Caco-2 (cell line): ENCODE measurements at regions not wholly inside any gene's neighbourhood (a gene's known extent, or its start where the extent isn't known, plus 50 kb on each side); places are given as distances from the start of the nearest gene placed in this dataset.

Experiments
- BruUV-seq: library from RNA; stranded (reverse); fragments of 400-500 nt; replicated peaks from 2 replicates; lab custom pipeline; 2021; lab: Mats Ljungman, UMichigan
- CTCF ChIA-PET: fragments of 300-600 bp; sonication (Branson Sonifier 250); formaldehyde crosslinking; loops from one replicate; lab custom pipeline; 2022; ENCODE audit warnings: antibody characterized with exemption; lab: Charles Lee
- POLR2A ChIA-PET: fragments of 300-600 bp; sonication (Branson Sonifier 250); formaldehyde crosslinking; loops from one replicate; lab custom pipeline; 2022; ENCODE audit warnings: antibody characterized with exemption; lab: Charles Lee
- DNase-seq, 2 experiments: peaks; one replicate each; pipeline versions ENCODE4 v3.0.0 to v3.0.0-alpha.2; 2020 to 2022
- H3K27me3 ChIP-seq: replicated peaks from 2 replicates; pipeline ENCODE4 v1.6.0; 2011; ENCODE audit warnings: low read length; ENCODE audit not compliant: control insufficient read depth, insufficient read depth
- H3K36me3 ChIP-seq: 2 replicates; pipeline ENCODE4 v1.5.1; 2011; ENCODE audit warnings: low read length; ENCODE audit not compliant: control insufficient read depth, insufficient read depth
- H3K4me1 ChIP-seq: fragments of 250-450 bp; sonication (Bioruptor Pico); 2 replicates; pipeline ENCODE4 v1.5.1; 2020; ENCODE audit warnings: mild to moderate bottlenecking
- H3K4me3 ChIP-seq: 2 replicates; pipeline ENCODE4 v1.5.1; 2011; ENCODE audit warnings: low read depth, mild to moderate bottlenecking, control low read depth, low read length
- H3K9me3 ChIP-seq: fragments of 250-450 bp; sonication (Bioruptor Pico); 2 replicates; pipeline ENCODE4 v1.5.1; 2020; ENCODE audit warnings: mild to moderate bottlenecking, moderate library complexity
- H3K27ac Mint-ChIP-seq: one replicate; pipeline ENCODE4 v1.8.0; 2022; ENCODE audit warnings: mixed read lengths; ENCODE audit not compliant: unreplicated experiment
- H3K27me3 Mint-ChIP-seq: one replicate; pipeline ENCODE4 v1.8.0; 2022; ENCODE audit warnings: mixed read lengths; ENCODE audit not compliant: insufficient read depth, unreplicated experiment
- H3K36me3 Mint-ChIP-seq: one replicate; pipeline ENCODE4 v1.8.0; 2022; ENCODE audit warnings: mild to moderate bottlenecking, mixed read lengths; ENCODE audit not compliant: insufficient read depth, unreplicated experiment
- H3K4me1 Mint-ChIP-seq: one replicate; pipeline ENCODE4 v1.8.0; 2022; ENCODE audit warnings: low read depth, mixed read lengths; ENCODE audit not compliant: unreplicated experiment
- H3K4me3 Mint-ChIP-seq: one replicate; pipeline ENCODE4 v1.8.0; 2022; ENCODE audit warnings: mild to moderate bottlenecking, moderate library complexity, mixed read lengths; ENCODE audit not compliant: unreplicated experiment
- H3K9me3 Mint-ChIP-seq: one replicate; pipeline ENCODE4 v1.8.0; 2022; ENCODE audit warnings: mixed read lengths; ENCODE audit not compliant: unreplicated experiment
- intact Hi-C: fragments of 100-400 bp; cut with micrococcal nuclease; formaldehyde crosslinking; loops from one replicate; pipeline ENCODE4 v1.10.0; 2022; ENCODE audit not compliant: unreplicated experiment
- TF ChIP-seq, protein P1 (sequence below), 2 experiments: fragments of 200-600 bp in 1 of 2; IDR thresholded peaks; 1 replicate in 1 of 2; 2 replicates in 1 of 2; pipeline versions ENCODE4 v1.5.1 to v1.8.0; 2011 to 2022; ENCODE audit warnings: antibody characterized with exemption in 1 of 2, control low read depth in 1 of 2, inconsistent platforms in 1 of 2, low read depth in 1 of 2, low read length in 1 of 2, mild to moderate bottlenecking in 1 of 2, moderate library complexity in 1 of 2; ENCODE audit not compliant: insufficient read depth in 1 of 2, severe bottlenecking in 1 of 2, unreplicated experiment in 1 of 2

GRCh38 chr3:8296461-8296860 lies 205.2 kb upstream of the LMCD1 start:
- Histone ChIP-seq H3K4me3 (no peak overlapping the region), H3K9me3 (no peaks in the 10 kb centered on the region), H3K27me3 (no peaks in the 10 kb centered on the region), H3K36me3 (no peaks in the 10 kb centered on the region), H3K4me1 (0 out of 2 replicates have a peak, but pooled peaks cover 4% of the 10 kb centered on the region)
- Mint-ChIP-seq H3K4me1 (no peaks in the 10 kb centered on the region), H3K9me3 (no peaks in the 10 kb centered on the region), H3K27me3 (peaks cover 10% of the 10 kb centered on the region), H3K27ac (no peak overlapping the region), H3K4me3 (no peak overlapping the region), H3K36me3 (no peaks in the 10 kb centered on the region)
- ChIA-PET CTCF (no interaction called here), POLR2A (no interaction called here)
- intact Hi-C loops, result no loop called here
- no peak for DNase-seq
- BruUV-seq, result no TSS peak
- TF ChIP-seq, protein P1, sequence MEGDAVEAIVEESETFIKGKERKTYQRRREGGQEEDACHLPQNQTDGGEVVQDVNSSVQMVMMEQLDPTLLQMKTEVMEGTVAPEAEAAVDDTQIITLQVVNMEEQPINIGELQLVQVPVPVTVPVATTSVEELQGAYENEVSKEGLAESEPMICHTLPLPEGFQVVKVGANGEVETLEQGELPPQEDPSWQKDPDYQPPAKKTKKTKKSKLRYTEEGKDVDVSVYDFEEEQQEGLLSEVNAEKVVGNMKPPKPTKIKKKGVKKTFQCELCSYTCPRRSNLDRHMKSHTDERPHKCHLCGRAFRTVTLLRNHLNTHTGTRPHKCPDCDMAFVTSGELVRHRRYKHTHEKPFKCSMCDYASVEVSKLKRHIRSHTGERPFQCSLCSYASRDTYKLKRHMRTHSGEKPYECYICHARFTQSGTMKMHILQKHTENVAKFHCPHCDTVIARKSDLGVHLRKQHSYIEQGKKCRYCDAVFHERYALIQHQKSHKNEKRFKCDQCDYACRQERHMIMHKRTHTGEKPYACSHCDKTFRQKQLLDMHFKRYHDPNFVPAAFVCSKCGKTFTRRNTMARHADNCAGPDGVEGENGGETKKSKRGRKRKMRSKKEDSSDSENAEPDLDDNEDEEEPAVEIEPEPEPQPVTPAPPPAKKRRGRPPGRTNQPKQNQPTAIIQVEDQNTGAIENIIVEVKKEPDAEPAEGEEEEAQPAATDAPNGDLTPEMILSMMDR (IDR thresholded peaks at IDR 0.05; ENCODE audit: insufficient read depth in 1 of 2, low read depth in 1 of 2, low read length in 1 of 2, severe bottlenecking in 1 of 2, unreplicated experiment in 1 of 2), result no peak

- DNase-seq, result no peak
- no TSS peak for BruUV-seq
- TF ChIP-seq, protein P1 (IDR thresholded peaks at IDR 0.05; ENCODE audit: insufficient read depth in 1 of 2, low read depth in 1 of 2, low read length in 1 of 2, severe bottlenecking in 1 of 2, unreplicated experiment in 1 of 2), result no peak
- Histone ChIP-seq H3K27me3 (no peaks in the 10 kb centered on the region), H3K4me1 (0 out of 2 replicates have a peak, but pooled peaks cover 4% of the 10 kb centered on the region), H3K9me3 (no peaks in the 10 kb centered on the region), H3K4me3 (no peak overlapping the region), H3K36me3 (no peaks in the 10 kb centered on the region)
- ChIA-PET CTCF (no interaction called here), POLR2A (interaction anchor here (0.5 kb wide), 1 partner anchor 79 kb away, joined by 3 read pairs; no protein-coding TSS in a partner anchor)
- Mint-ChIP-seq H3K27ac (no peak overlapping the region), H3K9me3 (no peaks in the 10 kb centered on the region), H3K4me3 (no peak overlapping the region), H3K36me3 (no peaks in the 10 kb centered on the region), H3K27me3 (peaks cover 10% of the 10 kb centered on the region), H3K4me1 (no peaks in the 10 kb centered on the region)
- intact Hi-C loops, result no loop called here
Observed at GRCh38 chr3:8298021-8298954, 203.3 kb upstream of the LMCD1 start.

DNA sequence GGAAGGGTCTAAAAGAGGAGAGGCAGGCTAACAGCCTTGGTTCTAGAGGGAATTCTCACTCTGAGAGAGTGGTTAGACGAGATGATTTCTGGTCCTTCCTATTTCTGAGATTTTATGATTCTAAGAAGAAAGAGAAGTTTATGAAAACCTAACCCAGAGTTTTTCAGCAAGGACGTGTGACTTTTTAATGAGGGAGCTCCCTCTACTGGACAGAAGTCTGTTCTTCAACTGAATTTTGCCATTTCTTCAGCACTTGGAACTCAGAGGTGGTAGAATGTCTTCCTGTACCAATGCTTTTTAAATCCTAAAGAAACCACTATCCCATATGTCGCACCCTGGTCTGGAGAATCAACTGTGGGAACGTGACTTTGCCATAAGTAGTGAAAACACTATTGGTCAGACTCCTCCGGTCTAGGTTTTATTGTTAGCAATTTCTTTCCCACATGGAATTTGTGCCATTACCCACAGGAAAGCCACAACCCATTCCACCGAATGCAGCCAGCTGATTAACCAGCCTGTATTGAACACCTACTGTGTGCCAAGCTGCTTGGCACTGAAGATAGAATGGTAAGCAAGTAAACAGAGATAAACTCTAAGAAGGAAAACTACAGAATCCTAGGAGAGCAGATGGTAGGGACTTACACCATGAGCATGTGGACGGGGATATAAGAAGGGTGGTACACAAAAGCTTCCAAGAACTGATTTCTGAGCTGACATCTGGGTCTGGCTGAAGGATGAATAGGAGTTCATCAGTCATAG lies 199.5 kb upstream of the LMCD1 start:
- BruUV-seq, result no TSS peak
- H3K36me3 ChIP-seq, result no peaks in the 10 kb centered on the region
- ChIA-PET POLR2A (no interaction called here), CTCF (interaction anchor here (1.0 to 1.2 kb wide), 4 partner anchors 12 to 115 kb away, joined by 3 to 4 read pairs (median 4); no protein-coding TSS in a partner anchor)
- H3K27me3 Mint-ChIP-seq, result peaks cover 10% of the 10 kb centered on the region
- H3K27ac Mint-ChIP-seq, result no peak overlapping the region
- no peaks in the 10 kb centered on the region for H3K27me3 ChIP-seq
- H3K4me1 ChIP-seq, result no peaks in the 10 kb centered on the region
- DNase-seq, result peak in 1 of 2 experiments; percentile 34
- H3K9me3 ChIP-seq, result no peaks in the 10 kb centered on the region
- H3K36me3 Mint-ChIP-seq, result no peaks in the 10 kb centered on the region
- no peak overlapping the region for H3K4me3 ChIP-seq
- no peaks in the 10 kb centered on the region for H3K4me1 Mint-ChIP-seq
- H3K4me3 Mint-ChIP-seq, result no peak overlapping the region
- TF ChIP-seq, protein P1 (IDR thresholded peaks at IDR 0.05; ENCODE audit: insufficient read depth in 1 of 2, low read depth in 1 of 2, low read length in 1 of 2, severe bottlenecking in 1 of 2, unreplicated experiment in 1 of 2), result peak; percentile 51 to 65
- no peaks in the 10 kb centered on the region for H3K9me3 Mint-ChIP-seq
- intact Hi-C loops, result no loop called here
